ENCODE measurements at regions not wholly inside any gene's neighbourhood (a gene's known extent, or its start where the extent isn't known, plus 50 kb on each side); places are given as distances from the start of the nearest gene placed in this dataset.

DNA sequence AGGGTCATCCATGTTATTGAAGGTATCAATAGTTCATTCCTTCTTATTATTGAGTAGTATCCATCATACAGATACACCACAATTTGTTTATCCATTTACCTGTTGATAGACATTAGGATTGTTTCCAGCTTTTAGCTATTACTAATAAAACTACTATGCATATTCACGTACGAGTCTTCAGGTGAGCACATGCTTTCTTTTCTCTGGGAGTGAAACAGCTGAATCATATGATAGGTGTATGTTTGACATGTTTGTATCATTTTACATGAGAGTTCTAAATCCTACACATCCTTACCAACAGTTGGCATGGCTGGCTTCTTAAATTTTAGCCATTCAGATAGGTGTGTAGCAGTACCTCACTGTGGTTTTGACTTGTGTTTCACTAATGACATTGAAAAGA lies 556.6 kb upstream of the DIPK2B start:
- Histone ChIP-seq H3K27ac (ENCODE audit: low read depth, low read length) (no peak overlapping the region), H3K4me3 (ENCODE audit: low read depth in 1 of 2, low read length in 2 of 2) (no peak overlapping the region), H3K9me3 (ENCODE audit: control insufficient read depth in 1 of 2, low read length in 2 of 2) (no peaks in the 10 kb centered on the region), H3K4me1 (ENCODE audit: control insufficient read depth in 1 of 2, insufficient read depth in 2 of 2, low read length in 2 of 2) (peaks cover 14 to 15% of the 10 kb centered on the region in 2 donors), H3K9ac (ENCODE audit: low read depth in 1 of 2, low read length in 2 of 2) (no peak overlapping the region), H3K36me3 (ENCODE audit: control insufficient read depth in 1 of 2, insufficient read depth in 2 of 2, low read length in 2 of 2) (peaks cover 0 to 10% of the 10 kb centered on the region in 2 donors), H3K27me3 (ENCODE audit: control insufficient read depth in 1 of 2, insufficient read depth in 2 of 2, low read length in 2 of 2) (no peaks in the 10 kb centered on the region)

GRCh38 chrX:45756557-45756956 lies 555.9 kb upstream of the DIPK2B start:
- H3K9me3 ChIP-seq (ENCODE audit: control insufficient read depth in 1 of 2, low read length in 2 of 2) = no peaks in the 10 kb centered on the region
- no peak overlapping the region for H3K27ac ChIP-seq (ENCODE audit: low read depth, low read length)
- peaks cover 14 to 15% of the 10 kb centered on the region in 2 donors for H3K4me1 ChIP-seq (ENCODE audit: control insufficient read depth in 1 of 2, insufficient read depth in 2 of 2, low read length in 2 of 2)
- H3K36me3 ChIP-seq (ENCODE audit: control insufficient read depth in 1 of 2, insufficient read depth in 2 of 2, low read length in 2 of 2) = peaks cover 0 to 7% of the 10 kb centered on the region in 2 donors
- H3K4me3 ChIP-seq (ENCODE audit: low read depth in 1 of 2, low read length in 2 of 2) = no peak overlapping the region
- H3K9ac ChIP-seq (ENCODE audit: low read depth in 1 of 2, low read length in 2 of 2) = no peak overlapping the region
- no peaks in the 10 kb centered on the region for H3K27me3 ChIP-seq (ENCODE audit: control insufficient read depth in 1 of 2, insufficient read depth in 2 of 2, low read length in 2 of 2)

DNA sequence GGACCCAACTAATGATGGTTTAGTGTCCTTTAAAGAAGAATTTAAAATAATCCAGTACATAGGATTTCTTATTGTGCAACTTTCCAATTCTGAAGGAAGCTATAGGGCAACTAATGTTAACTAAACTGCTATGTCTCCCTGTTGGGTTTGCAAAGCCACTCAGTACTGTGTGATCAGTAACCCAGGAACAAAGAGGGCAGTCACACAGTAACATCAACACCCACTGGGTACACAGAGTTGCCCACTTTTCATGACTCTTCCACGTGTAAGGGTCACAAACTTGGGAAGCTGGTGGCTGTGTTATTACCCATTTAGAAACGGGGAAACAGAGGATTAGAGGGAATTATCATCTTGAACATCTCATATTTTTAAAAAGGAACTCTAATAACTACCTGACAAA lies 555.0 kb upstream of the DIPK2B start:
- no peak overlapping the region for H3K27ac ChIP-seq (ENCODE audit: low read depth, low read length)

DNA sequence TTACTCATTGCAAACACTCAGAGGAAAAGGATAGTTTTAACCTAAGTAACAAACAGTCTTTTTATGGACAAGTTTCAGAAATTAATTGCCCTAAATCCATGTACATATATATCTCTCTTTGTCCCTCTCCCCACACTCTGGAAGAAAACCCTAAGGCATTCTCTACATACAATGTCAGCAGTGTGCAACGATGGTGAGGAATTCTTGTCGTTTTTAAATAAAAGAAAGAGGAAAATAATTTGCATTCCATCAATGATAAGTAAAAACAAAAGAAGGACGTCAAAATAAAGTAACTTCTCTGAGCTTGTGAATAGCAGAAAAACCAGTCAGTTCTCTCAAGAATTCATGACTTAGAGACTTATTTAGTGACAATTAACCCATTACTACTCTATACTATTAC lies 550.5 kb upstream of the DIPK2B start:
- no peaks in the 10 kb centered on the region for H3K27me3 ChIP-seq (ENCODE audit: control insufficient read depth in 1 of 2, insufficient read depth in 2 of 2, low read length in 2 of 2)
- peaks cover 5 to 12% of the 10 kb centered on the region in 2 donors for H3K36me3 ChIP-seq (ENCODE audit: control insufficient read depth in 1 of 2, insufficient read depth in 2 of 2, low read length in 2 of 2)
- H3K27ac ChIP-seq (ENCODE audit: low read depth, low read length) = no peak overlapping the region
- H3K4me3 ChIP-seq (ENCODE audit: low read depth in 1 of 2, low read length in 2 of 2) = no peak overlapping the region
- H3K4me1 ChIP-seq (ENCODE audit: control insufficient read depth in 1 of 2, insufficient read depth in 2 of 2, low read length in 2 of 2) = peaks cover 0 to 8% of the 10 kb centered on the region in 2 donors
- no peaks in the 10 kb centered on the region for H3K9me3 ChIP-seq (ENCODE audit: control insufficient read depth in 1 of 2, low read length in 2 of 2)
- H3K9ac ChIP-seq (ENCODE audit: low read depth in 1 of 2, low read length in 2 of 2) = no peak overlapping the region

More for the DNA sequence above, 555.0 kb upstream of the DIPK2B start:
- no peak overlapping the region for H3K9ac ChIP-seq (ENCODE audit: low read depth in 1 of 2, low read length in 2 of 2)
- peaks cover 11 to 14% of the 10 kb centered on the region in 2 donors for H3K4me1 ChIP-seq (ENCODE audit: control insufficient read depth in 1 of 2, insufficient read depth in 2 of 2, low read length in 2 of 2)
- H3K36me3 ChIP-seq (ENCODE audit: control insufficient read depth in 1 of 2, insufficient read depth in 2 of 2, low read length in 2 of 2) = peaks cover 0 to 7% of the 10 kb centered on the region in 2 donors
- H3K9me3 ChIP-seq (ENCODE audit: control insufficient read depth in 1 of 2, low read length in 2 of 2) = no peaks in the 10 kb centered on the region
- no peaks in the 10 kb centered on the region for H3K27me3 ChIP-seq (ENCODE audit: control insufficient read depth in 1 of 2, insufficient read depth in 2 of 2, low read length in 2 of 2)
- no peak overlapping the region for H3K4me3 ChIP-seq (ENCODE audit: low read depth in 1 of 2, low read length in 2 of 2)

GRCh38 chrX:45750639-45751038 lies 550.0 kb upstream of the DIPK2B start:
- H3K4me1 ChIP-seq (ENCODE audit: control insufficient read depth in 1 of 2, insufficient read depth in 2 of 2, low read length in 2 of 2) = peaks cover 0 to 8% of the 10 kb centered on the region in 2 donors
- peaks cover 10 to 17% of the 10 kb centered on the region in 2 donors for H3K36me3 ChIP-seq (ENCODE audit: control insufficient read depth in 1 of 2, insufficient read depth in 2 of 2, low read length in 2 of 2)
- H3K27ac ChIP-seq (ENCODE audit: low read depth, low read length) = no peak overlapping the region
- H3K4me3 ChIP-seq (ENCODE audit: low read depth in 1 of 2, low read length in 2 of 2) = no peak overlapping the region
- H3K27me3 ChIP-seq (ENCODE audit: control insufficient read depth in 1 of 2, insufficient read depth in 2 of 2, low read length in 2 of 2) = no peaks in the 10 kb centered on the region
- no peaks in the 10 kb centered on the region for H3K9me3 ChIP-seq (ENCODE audit: control insufficient read depth in 1 of 2, low read length in 2 of 2)
- H3K9ac ChIP-seq (ENCODE audit: low read depth in 1 of 2, low read length in 2 of 2) = no peak overlapping the region

- H3K4me1 ChIP-seq (ENCODE audit: control insufficient read depth in 1 of 2, insufficient read depth in 2 of 2, low read length in 2 of 2) = peaks cover 0 to 6% of the 10 kb centered on the region in 2 donors
- H3K4me3 ChIP-seq (ENCODE audit: low read depth in 1 of 2, low read length in 2 of 2) = no peak overlapping the region
- H3K27me3 ChIP-seq (ENCODE audit: control insufficient read depth in 1 of 2, insufficient read depth in 2 of 2, low read length in 2 of 2) = no peaks in the 10 kb centered on the region
- H3K27ac ChIP-seq (ENCODE audit: low read depth, low read length) = no peak overlapping the region
- H3K36me3 ChIP-seq (ENCODE audit: control insufficient read depth in 1 of 2, insufficient read depth in 2 of 2, low read length in 2 of 2) = peaks cover 13 to 20% of the 10 kb centered on the region in 2 donors
- H3K9ac ChIP-seq (ENCODE audit: low read depth in 1 of 2, low read length in 2 of 2) = no peak overlapping the region
- no peaks in the 10 kb centered on the region for H3K9me3 ChIP-seq (ENCODE audit: control insufficient read depth in 1 of 2, low read length in 2 of 2)
Measured at GRCh38 chrX:45749375-45749774, 548.7 kb upstream of the DIPK2B start.

DNA sequence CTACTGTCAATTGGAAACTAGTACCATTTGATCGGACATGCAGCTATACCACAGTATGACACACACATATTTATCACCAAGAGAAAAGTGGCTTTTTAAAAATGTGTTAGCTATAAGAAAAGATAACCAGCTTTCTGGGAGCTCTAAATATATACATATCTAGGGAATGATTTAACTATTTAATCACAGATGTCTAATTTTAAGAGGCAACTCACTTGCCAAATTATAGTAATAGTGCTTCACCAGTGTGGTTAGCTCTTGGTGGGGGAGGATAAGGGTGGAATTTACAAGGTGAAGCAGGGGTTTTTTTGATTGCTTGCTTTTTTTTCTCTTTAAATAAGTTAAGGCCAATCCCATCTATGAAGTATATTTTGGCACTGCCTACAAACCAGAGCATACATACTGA lies 547.7 kb upstream of the DIPK2B start:
- Histone ChIP-seq H3K4me3 (ENCODE audit: low read depth in 1 of 2, low read length in 2 of 2) (no peak overlapping the region), H3K36me3 (ENCODE audit: control insufficient read depth in 1 of 2, insufficient read depth in 2 of 2, low read length in 2 of 2) (peaks cover 13 to 20% of the 10 kb centered on the region in 2 donors), H3K27ac (ENCODE audit: low read depth, low read length) (no peak overlapping the region), H3K27me3 (ENCODE audit: control insufficient read depth in 1 of 2, insufficient read depth in 2 of 2, low read length in 2 of 2) (no peaks in the 10 kb centered on the region), H3K9ac (ENCODE audit: low read depth in 1 of 2, low read length in 2 of 2) (no peak overlapping the region), H3K9me3 (ENCODE audit: control insufficient read depth in 1 of 2, low read length in 2 of 2) (no peaks in the 10 kb centered on the region), H3K4me1 (ENCODE audit: control insufficient read depth in 1 of 2, insufficient read depth in 2 of 2, low read length in 2 of 2) (no peaks in the 10 kb centered on the region)

DNA sequence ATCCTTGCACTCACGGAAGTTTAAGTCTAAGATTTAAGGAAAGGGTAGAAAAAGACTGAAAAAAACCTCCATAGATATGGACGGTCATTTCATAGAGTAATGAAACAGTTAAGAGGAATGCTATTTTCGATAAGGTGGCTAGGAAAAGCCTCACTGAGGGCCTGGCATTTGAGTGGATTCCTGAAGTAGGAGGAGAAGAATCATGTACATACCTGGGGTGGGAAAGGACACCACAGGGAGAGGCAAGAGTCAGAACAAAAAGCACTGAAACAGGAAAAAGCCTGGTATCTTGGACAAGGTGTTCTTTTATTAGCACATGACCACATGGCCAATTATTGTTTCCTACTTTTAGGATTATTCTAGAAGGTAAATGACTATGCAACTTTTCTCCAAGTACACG lies 547.2 kb upstream of the DIPK2B start:
- no peak overlapping the region for H3K27ac ChIP-seq (ENCODE audit: low read depth, low read length)
- H3K9ac ChIP-seq (ENCODE audit: low read depth in 1 of 2, low read length in 2 of 2) = no peak overlapping the region

GRCh38 chrX:45745479-45745878 lies 544.8 kb upstream of the DIPK2B start:
- Histone ChIP-seq H3K9ac (ENCODE audit: low read depth in 1 of 2, low read length in 2 of 2) (no peak overlapping the region), H3K9me3 (ENCODE audit: control insufficient read depth in 1 of 2, low read length in 2 of 2) (no peaks in the 10 kb centered on the region), H3K27ac (ENCODE audit: low read depth, low read length) (no peak overlapping the region), H3K27me3 (ENCODE audit: control insufficient read depth in 1 of 2, insufficient read depth in 2 of 2, low read length in 2 of 2) (no peaks in the 10 kb centered on the region), H3K36me3 (ENCODE audit: control insufficient read depth in 1 of 2, insufficient read depth in 2 of 2, low read length in 2 of 2) (peaks cover 13 to 20% of the 10 kb centered on the region in 2 donors), H3K4me1 (ENCODE audit: control insufficient read depth in 1 of 2, insufficient read depth in 2 of 2, low read length in 2 of 2) (no peaks in the 10 kb centered on the region), H3K4me3 (ENCODE audit: low read depth in 1 of 2, low read length in 2 of 2) (no peak overlapping the region)

More for the DNA sequence above, 547.2 kb upstream of the DIPK2B start:
- H3K4me1 ChIP-seq (ENCODE audit: control insufficient read depth in 1 of 2, insufficient read depth in 2 of 2, low read length in 2 of 2) = no peaks in the 10 kb centered on the region
- no peaks in the 10 kb centered on the region for H3K9me3 ChIP-seq (ENCODE audit: control insufficient read depth in 1 of 2, low read length in 2 of 2)
- no peak overlapping the region for H3K4me3 ChIP-seq (ENCODE audit: low read depth in 1 of 2, low read length in 2 of 2)
- H3K36me3 ChIP-seq (ENCODE audit: control insufficient read depth in 1 of 2, insufficient read depth in 2 of 2, low read length in 2 of 2) = peaks cover 13 to 20% of the 10 kb centered on the region in 2 donors
- H3K27me3 ChIP-seq (ENCODE audit: control insufficient read depth in 1 of 2, insufficient read depth in 2 of 2, low read length in 2 of 2) = no peaks in the 10 kb centered on the region

DNA sequence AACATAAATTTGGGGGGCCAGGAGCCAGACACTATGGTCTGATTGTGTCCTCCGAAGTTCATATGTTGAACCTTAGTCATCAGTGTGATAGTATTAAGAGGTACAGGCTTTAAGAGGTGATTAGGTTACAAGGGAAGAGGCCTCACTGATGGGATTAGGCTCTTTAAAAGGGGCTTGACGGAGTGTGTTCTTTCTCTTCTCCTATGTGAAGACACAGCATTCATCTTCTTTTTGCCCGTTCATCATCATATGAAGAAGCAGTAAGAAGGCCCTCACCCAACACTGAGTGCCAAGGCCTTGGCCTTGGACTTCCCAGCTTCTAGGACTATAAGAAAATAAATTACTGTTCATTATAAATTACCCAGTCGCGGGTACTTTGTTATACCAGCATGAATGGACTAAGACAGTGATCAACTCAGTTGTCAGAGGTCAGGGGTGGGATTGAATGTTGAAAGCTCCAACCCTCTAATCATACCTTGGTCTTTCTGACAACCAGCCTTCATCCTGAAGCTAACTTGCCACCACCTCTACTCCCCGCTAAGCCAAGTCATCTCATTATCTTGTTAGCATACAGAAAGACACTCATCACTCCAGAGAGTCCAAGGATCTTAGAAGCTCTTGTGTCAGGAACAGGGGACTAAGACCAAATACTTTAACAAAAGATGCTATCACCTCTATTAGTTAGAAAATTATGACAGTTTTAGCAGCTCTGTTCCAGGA lies 543.4 kb upstream of the DIPK2B start:
- Histone ChIP-seq H3K4me1 (ENCODE audit: control insufficient read depth in 1 of 2, insufficient read depth in 2 of 2, low read length in 2 of 2) (no peaks in the 10 kb centered on the region), H3K27me3 (ENCODE audit: control insufficient read depth in 1 of 2, insufficient read depth in 2 of 2, low read length in 2 of 2) (no peaks in the 10 kb centered on the region), H3K9me3 (ENCODE audit: control insufficient read depth in 1 of 2, low read length in 2 of 2) (no peaks in the 10 kb centered on the region), H3K36me3 (ENCODE audit: control insufficient read depth in 1 of 2, insufficient read depth in 2 of 2, low read length in 2 of 2) (peaks cover 13 to 20% of the 10 kb centered on the region in 2 donors), H3K4me3 (ENCODE audit: low read depth in 1 of 2, low read length in 2 of 2) (no peak overlapping the region), H3K27ac (ENCODE audit: low read depth, low read length) (no peak overlapping the region), H3K9ac (ENCODE audit: low read depth in 1 of 2, low read length in 2 of 2) (no peak overlapping the region)
